H1 (cell line): ENCODE measurements at regions not wholly inside any gene's neighbourhood (a gene's known extent, or its start where the extent isn't known, plus 50 kb on each side); places are given as distances from the start of the nearest gene placed in this dataset.

Experiments used
- ATF3 ChIP-seq: IDR thresholded peaks from 2 replicates; pipeline ENCODE4 v1.6.1; 2011; ENCODE audit warnings: low read depth, mild to moderate bottlenecking, low read length; ENCODE audit not compliant: insufficient read depth
- CHD7 ChIP-seq: fragments of 300-600 bp; sonication (generic); IDR thresholded peaks from 2 replicates; pipeline ENCODE4 v1.7.1; 2012; ENCODE audit warnings: low read length, moderate library complexity, mild to moderate bottlenecking, inconsistent platforms; ENCODE audit not compliant: insufficient replicate concordance
- KDM1A ChIP-seq: fragments of 200-600, 300-600 bp; sonication (generic); IDR thresholded peaks from 2 replicates; pipeline ENCODE4 v1.7.1; 2016; ENCODE audit warnings: mild to moderate bottlenecking, low read length, borderline replicate concordance

- TF ChIP-seq CHD7 (no peak), ATF3 (no peak), KDM1A (no peak)
Measured at GRCh38 chr22:47437110-47437509, 674.7 kb downstream of the TBC1D22A start (continued).
